K562 (cell line): ENCODE measurements at regions not wholly inside any gene's neighbourhood (a gene's known extent, or its start where the extent isn't known, plus 50 kb on each side); places are given as distances from the start of the nearest gene placed in this dataset.

Experiments used
- ATAC-seq: fragments of 200-7000 bp; cut with Tn5 transposase; 3 replicates; pipeline ENCODE4 v1.9.1; 2020; ENCODE audit warnings: moderate library complexity
- BruUV-seq: library from RNA; stranded (reverse); fragments of 400-500 nt; replicated peaks from 2 replicates; lab custom pipeline; 2021; lab: Mats Ljungman, UMichigan
- CTCF ChIA-PET: fragments of 300-600 bp; formaldehyde crosslinking; extraction: SDS; loops from one replicate; lab custom pipeline; 2021; ENCODE audit warnings: low intra/inter-chr PET ratio; lab: Yijun Ruan, JAX
- POLR2A ChIA-PET: fragments of 300-600, 350-650 bp; sonication (Branson Sonifier 250); formaldehyde crosslinking; extraction: SDS; loops from one replicate; lab custom pipeline; 2021; ENCODE audit warnings: antibody characterized with exemption, inconsistent platforms; lab: Yijun Ruan, JAX
- DNase-seq, 4 experiments: peaks; one replicate each; pipeline versions ENCODE4 v3.0.0 to v3.0.0-alpha.2; 2011 to 2018; ENCODE audit warnings: low spot score in 3 of 4, mixed read lengths in 3 of 4; ENCODE audit errors: extremely low read depth in 1 of 4
- FAIRE-seq: peaks from 2 replicates; lab custom pipeline; 2011; peaks lifted over from hg19 to GRCh38; lab: Jason Lieb, UNC
- H2AFZ ChIP-seq: 2 replicates; pipeline ENCODE4 v1.6.0; 2011; ENCODE audit warnings: low read depth, low read length, control low read depth, inconsistent platforms
- H3K27ac ChIP-seq: fragments of 200-600 bp; 3 replicates; pipeline ENCODE4 v1.8.0; 2011; ENCODE audit warnings: low read depth, mild to moderate bottlenecking, control low read depth, inconsistent platforms, low read length, moderate library complexity, mixed read lengths; ENCODE audit errors: extremely low read depth
- H3K27me3 ChIP-seq, 2 experiments: fragments of 300-600 bp in 1 of 2; 2 replicates in 1 of 2; 3 replicates in 1 of 2; pipeline versions ENCODE4 v1.6.0 to v1.8.0; 2011; ENCODE audit warnings: inconsistent platforms in 2 of 2, low read length in 2 of 2, mild to moderate bottlenecking in 1 of 2, mixed read lengths in 1 of 2, moderate library complexity in 1 of 2; ENCODE audit not compliant: control insufficient read depth in 2 of 2, insufficient read depth in 2 of 2
- H3K36me3 ChIP-seq: fragments of 300-600 bp; 3 replicates; pipeline ENCODE4 v1.8.0; 2011; ENCODE audit warnings: mild to moderate bottlenecking, low read length, inconsistent platforms; ENCODE audit not compliant: control insufficient read depth, insufficient read depth
- H3K4me1 ChIP-seq, 2 experiments: fragments of 200-600 bp in 1 of 2; replicated peaks in 1 of 2; 2 replicates in 1 of 2; 3 replicates in 1 of 2; pipeline versions ENCODE4 v1.5.1 to v1.8.0; 2011; ENCODE audit warnings: inconsistent platforms in 2 of 2, low read length in 2 of 2, mild to moderate bottlenecking in 1 of 2, mixed read lengths in 1 of 2, moderate library complexity in 1 of 2; ENCODE audit not compliant: control insufficient read depth in 2 of 2, insufficient read depth in 2 of 2
- H3K4me2 ChIP-seq: 2 replicates; pipeline ENCODE4 v1.6.1; 2011; ENCODE audit warnings: low read length, control low read depth, inconsistent platforms, mixed read lengths; ENCODE audit not compliant: insufficient read depth
- H3K4me3 ChIP-seq: fragments of 200-600 bp; sonication (generic), shearing (Covaris generic); 2 replicates; pipeline ENCODE4 v1.5.1; 2016; ENCODE audit warnings: control low read depth, inconsistent platforms
- H3K79me2 ChIP-seq: fragments of 200-600 bp; 3 replicates; pipeline ENCODE4 v1.8.0; 2011; ENCODE audit warnings: low read length, inconsistent platforms; ENCODE audit not compliant: control insufficient read depth, insufficient read depth
- H3K9ac ChIP-seq, 2 experiments: 2 replicates each; pipeline versions ENCODE4 v1.6.0 to v1.6.1; 2011; ENCODE audit warnings: low read depth in 2 of 2, low read length in 2 of 2, control low read depth in 1 of 2, inconsistent platforms in 1 of 2, mild to moderate bottlenecking in 1 of 2, mixed read lengths in 1 of 2; ENCODE audit not compliant: insufficient read depth in 1 of 2
- H3K9me1 ChIP-seq: one replicate; pipeline ENCODE4 v1.6.0; 2011; ENCODE audit warnings: inconsistent platforms, mild to moderate bottlenecking, low read length, moderate library complexity; ENCODE audit not compliant: control insufficient read depth, insufficient read depth
- H3K9me3 ChIP-seq: replicated peaks from 2 replicates; pipeline ENCODE4 v1.5.1; 2011; ENCODE audit warnings: low read depth, low read length, inconsistent platforms; ENCODE audit not compliant: control insufficient read depth, insufficient read depth
- H4K20me1 ChIP-seq: replicated peaks from 2 replicates; pipeline ENCODE4 v1.6.1; 2011; ENCODE audit warnings: low read length, inconsistent platforms, mixed read lengths; ENCODE audit not compliant: control insufficient read depth, insufficient read depth
- ARID2 ChIP-seq: fragments of 450-650 bp; IDR thresholded peaks from 2 replicates; pipeline ENCODE4 v1.6.1; 2017; ENCODE audit warnings: antibody characterized with exemption, mild to moderate bottlenecking
- ARNT ChIP-seq, 2 experiments: fragments of 450-650 bp; IDR thresholded peaks; 2 replicates each; pipeline ENCODE4 v1.6.1; 2016; ENCODE audit warnings: mild to moderate bottlenecking in 1 of 2
- EGR1 ChIP-seq: fragments of 450-650 bp; conservative IDR thresholded peaks from 2 replicates; pipeline ENCODE4 v1.6.1; 2017; ENCODE audit warnings: mild to moderate bottlenecking
- PCBP2 ChIP-seq: fragments of 200-400 bp; formaldehyde crosslinking; IDR thresholded peaks from 2 replicates; pipeline ENCODE4 v1.6.1; 2018; ENCODE audit warnings: low read length, low read depth, mild to moderate bottlenecking, moderate library complexity; ENCODE audit not compliant: poor library complexity, severe bottlenecking
- TCF7 ChIP-seq: sonication (generic); IDR thresholded peaks from 2 replicates; pipeline ENCODE4 v1.6.1; 2016; ENCODE audit warnings: antibody characterized with exemption, borderline replicate concordance
- TEAD4 ChIP-seq, 2 experiments: sonication (generic) in 1 of 2; formaldehyde crosslinking in 1 of 2; IDR thresholded peaks; 2 replicates each; pipeline versions ENCODE4 v1.6.1 to v1.8.0; 2012 to 2022; ENCODE audit warnings: borderline replicate concordance in 1 of 2, inconsistent platforms in 1 of 2, low read length in 1 of 2, mild to moderate bottlenecking in 1 of 2, missing genetic modification reagents in 1 of 2
- THAP7 ChIP-seq: fragments of 250-450 bp; sonication (Bioruptor Pico); IDR thresholded peaks from 2 replicates; pipeline ENCODE4 v1.5.0; 2021
- ZNF408 ChIP-seq: fragments of 250-450 bp; sonication (Bioruptor Pico); IDR thresholded peaks from 2 replicates; pipeline ENCODE4 v1.4.0; 2020; ENCODE audit warnings: low read depth, mild to moderate bottlenecking, moderate library complexity
- ZNF431 ChIP-seq: sonication (generic); formaldehyde crosslinking; IDR thresholded peaks from 2 replicates; pipeline ENCODE4 v1.8.0; 2022; ENCODE audit warnings: mild to moderate bottlenecking, missing genetic modification reagents
- WGBS: fragments of 100-300 bp; shearing (Covaris generic); methylation state at CpG from one replicate; pipeline ENCODE4 v1.1.6; 2016; ENCODE audit warnings: low coverage, mixed read lengths; ENCODE audit not compliant: insufficient coverage; ENCODE audit errors: missing lambda C conversion rate; 5-methylcytosine and 5-hydroxymethylcytosine counted together
- in situ Hi-C: fragments of 300-500 bp; cut with MboI; formaldehyde crosslinking; loops from 4 replicates; pipeline ENCODE4 v1.15.0; 2018; ENCODE audit warnings: inconsistent platforms, mixed read lengths
- intact Hi-C: fragments of 100-400 bp; cut with micrococcal nuclease; formaldehyde crosslinking; loops from 2 replicates; pipeline ENCODE4 v1.14.2; 2022
- TF ChIP-seq, protein P1 (sequence below): fragments of 250-450 bp; sonication (Bioruptor Pico); IDR thresholded peaks from 2 replicates; pipeline ENCODE4 v1.8.0; 2021; ENCODE audit warnings: mild to moderate bottlenecking, moderate library complexity
- TF ChIP-seq, protein P2 (sequence below): fragments of 450-650 bp; formaldehyde crosslinking; IDR thresholded peaks from 2 replicates; pipeline ENCODE4 v1.4.0; 2022; ENCODE audit warnings: missing genetic modification characterization

- no peaks in the 10 kb centered on the region for H3K9me3 ChIP-seq
- no peak overlapping the region for H3K4me2 ChIP-seq
- H3K9ac ChIP-seq: no peak overlapping the region
- no peaks in the 10 kb centered on the region for H3K9me1 ChIP-seq
- FAIRE-seq (no peak), ATAC-seq (no peak), DNase-seq (no peak)
- H3K4me3 ChIP-seq: no peak overlapping the region
- WGBS: 0% methylated on average over 1 of the region's 1 CpG
- in situ Hi-C loops (no loop called here), intact Hi-C loops (no loop called here)
- no peaks in the 10 kb centered on the region for H3K27me3 ChIP-seq
- no peaks in the 10 kb centered on the region for H4K20me1 ChIP-seq
- no TSS peak for BruUV-seq
- ChIA-PET CTCF (no interaction called here), POLR2A (no interaction called here)
- no peak overlapping the region for H3K27ac ChIP-seq
- H2AFZ ChIP-seq: no peak overlapping the region
- H3K4me1 ChIP-seq: no peaks in the 10 kb centered on the region; a peak in 2 of 5 replicates
- no peaks in the 10 kb centered on the region for H3K36me3 ChIP-seq
- TF ChIP-seq, protein P1, sequence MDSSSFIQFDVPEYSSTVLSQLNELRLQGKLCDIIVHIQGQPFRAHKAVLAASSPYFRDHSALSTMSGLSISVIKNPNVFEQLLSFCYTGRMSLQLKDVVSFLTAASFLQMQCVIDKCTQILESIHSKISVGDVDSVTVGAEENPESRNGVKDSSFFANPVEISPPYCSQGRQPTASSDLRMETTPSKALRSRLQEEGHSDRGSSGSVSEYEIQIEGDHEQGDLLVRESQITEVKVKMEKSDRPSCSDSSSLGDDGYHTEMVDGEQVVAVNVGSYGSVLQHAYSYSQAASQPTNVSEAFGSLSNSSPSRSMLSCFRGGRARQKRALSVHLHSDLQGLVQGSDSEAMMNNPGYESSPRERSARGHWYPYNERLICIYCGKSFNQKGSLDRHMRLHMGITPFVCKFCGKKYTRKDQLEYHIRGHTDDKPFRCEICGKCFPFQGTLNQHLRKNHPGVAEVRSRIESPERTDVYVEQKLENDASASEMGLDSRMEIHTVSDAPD (CRISPR knock-in tag): no peak
- TF ChIP-seq ZNF431 (CRISPR knock-in tag): no peak
- no peak for TF ChIP-seq TCF7
- TF ChIP-seq ZNF408 (CRISPR knock-in tag): no peak
- no peak for TF ChIP-seq EGR1
- TF ChIP-seq, protein P2, sequence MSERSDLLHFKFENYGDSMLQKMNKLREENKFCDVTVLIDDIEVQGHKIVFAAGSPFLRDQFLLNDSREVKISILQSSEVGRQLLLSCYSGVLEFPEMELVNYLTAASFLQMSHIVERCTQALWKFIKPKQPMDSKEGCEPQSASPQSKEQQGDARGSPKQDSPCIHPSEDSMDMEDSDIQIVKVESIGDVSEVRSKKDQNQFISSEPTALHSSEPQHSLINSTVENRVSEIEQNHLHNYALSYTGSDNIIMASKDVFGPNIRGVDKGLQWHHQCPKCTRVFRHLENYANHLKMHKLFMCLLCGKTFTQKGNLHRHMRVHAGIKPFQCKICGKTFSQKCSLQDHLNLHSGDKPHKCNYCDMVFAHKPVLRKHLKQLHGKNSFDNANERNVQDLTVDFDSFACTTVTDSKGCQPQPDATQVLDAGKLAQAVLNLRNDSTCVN: no peak
- no peak for TF ChIP-seq ARID2
- TF ChIP-seq ARNT (IDR thresholded peaks at IDR 0.05): no peak
- TF ChIP-seq THAP7 (CRISPR knock-in tag): no peak
- TF ChIP-seq TEAD4 (IDR thresholded peaks at IDR 0.05; ENCODE audit: low read length): no peak
- no peak for TF ChIP-seq TEAD4 (CRISPR knock-in tag; IDR thresholded peaks at IDR 0.05; ENCODE audit: borderline replicate concordance)
- no peak for TF ChIP-seq PCBP2
- no peaks in the 10 kb centered on the region for H3K79me2 ChIP-seq
Observed at GRCh38 chr3:59545374-59545773, 495.5 kb upstream of the CFAP20DC start.
